Stimulated activated CD4-positive, alpha-beta T cell treated with anti-CD3 and anti-CD28 coated beads, Interleukin-4, amount 100 ng/mL, for 1 hour (primary cell): ENCODE measurements at regions not wholly inside any gene's neighbourhood (a gene's known extent, or its start where the extent isn't known, plus 50 kb on each side); places are given as distances from the start of the nearest gene placed in this dataset.
"Not testable (repeated sequence)": the region's sequence is repeated elsewhere in the genome, so short reads cannot be mapped to it uniquely, and the experiment has no call there.

Experiments used
- DNase-seq: peaks from one replicate; pipeline ENCODE4 v3.0.0-alpha.2; 2020

DNA sequence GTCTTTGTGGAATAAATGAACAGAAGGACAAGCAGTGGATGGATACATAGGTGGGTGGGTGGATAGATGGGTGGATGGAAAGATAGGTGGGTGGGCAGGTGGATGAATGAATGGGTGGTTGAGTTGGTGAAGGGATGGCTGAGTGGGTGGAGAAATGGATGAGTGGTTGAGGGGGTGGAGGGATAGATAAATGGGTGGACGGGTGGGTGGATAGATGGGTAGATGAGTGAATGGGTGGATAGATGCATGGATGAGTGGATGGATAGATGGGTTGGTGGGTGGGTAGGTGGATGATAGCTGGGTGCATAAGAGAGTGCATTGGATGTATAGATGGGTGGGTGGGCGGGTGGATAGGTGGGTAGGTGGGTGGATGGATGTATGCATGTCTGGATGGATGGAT is 63.5 kb downstream of the UNC93B1 start:
- DNase-seq, result not testable (repeated sequence)

DNA sequence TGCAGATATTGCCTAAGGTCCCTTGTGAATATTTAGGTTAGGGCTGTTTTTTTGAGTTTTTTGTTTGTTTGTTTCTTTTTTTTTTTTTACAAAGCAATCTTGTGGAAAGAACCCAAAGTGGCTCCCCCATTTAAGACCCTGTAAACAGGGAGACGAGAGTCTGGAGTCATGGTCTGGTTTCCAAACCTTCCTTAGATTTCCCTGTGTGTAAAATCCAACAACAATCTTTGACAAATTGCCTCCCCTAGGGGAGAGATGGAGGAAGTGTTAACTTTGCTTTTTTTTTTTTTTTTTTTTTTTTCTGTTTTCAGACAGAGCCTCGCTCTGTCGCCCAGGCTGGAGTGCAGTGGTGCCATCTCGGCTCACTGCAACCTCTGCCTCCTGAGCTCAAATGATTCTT is 64.9 kb downstream of the UNC93B1 start:
- DNase-seq, result not testable (repeated sequence)

DNA sequence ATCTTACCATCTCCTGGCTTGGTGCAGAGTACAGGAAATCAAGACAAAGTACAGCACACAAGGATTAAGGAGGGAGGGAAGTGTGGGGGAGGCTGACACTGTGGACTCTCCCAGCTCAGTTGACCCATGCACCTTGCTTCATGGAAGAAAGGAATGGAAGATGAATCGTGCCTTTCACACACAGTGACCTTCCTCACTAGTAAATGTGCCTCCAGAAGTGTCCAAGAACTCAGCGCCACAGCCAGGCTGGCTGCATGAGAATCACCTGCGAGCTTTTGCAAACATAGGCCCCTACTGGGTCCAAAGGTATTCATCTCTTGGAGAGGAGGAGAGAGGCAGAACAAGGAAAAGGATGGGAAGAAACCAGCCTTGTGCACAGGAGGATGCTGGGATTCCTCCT is 65.5 kb downstream of the UNC93B1 start:
- not testable (repeated sequence) for DNase-seq

DNA sequence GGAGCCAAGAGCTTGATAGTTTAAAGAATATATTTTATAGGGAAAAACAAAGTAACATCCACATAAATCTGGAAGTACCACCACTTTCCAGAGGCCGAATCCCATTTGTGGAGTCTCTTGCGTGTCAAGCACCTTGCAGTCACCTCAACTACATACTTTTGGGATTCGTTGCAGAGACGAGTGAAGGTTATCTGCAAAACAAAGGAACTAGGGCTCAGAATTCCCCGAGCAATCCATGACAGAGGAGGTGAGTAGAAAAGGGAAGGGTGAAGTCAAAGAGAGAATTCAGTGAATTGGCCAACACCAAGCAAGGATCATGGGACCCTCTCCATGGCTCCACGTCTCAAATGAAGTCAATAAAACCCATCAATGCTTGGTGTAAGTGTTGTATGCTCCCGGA is 80.3 kb downstream of the UNC93B1 start:
- not testable (repeated sequence) for DNase-seq

DNA sequence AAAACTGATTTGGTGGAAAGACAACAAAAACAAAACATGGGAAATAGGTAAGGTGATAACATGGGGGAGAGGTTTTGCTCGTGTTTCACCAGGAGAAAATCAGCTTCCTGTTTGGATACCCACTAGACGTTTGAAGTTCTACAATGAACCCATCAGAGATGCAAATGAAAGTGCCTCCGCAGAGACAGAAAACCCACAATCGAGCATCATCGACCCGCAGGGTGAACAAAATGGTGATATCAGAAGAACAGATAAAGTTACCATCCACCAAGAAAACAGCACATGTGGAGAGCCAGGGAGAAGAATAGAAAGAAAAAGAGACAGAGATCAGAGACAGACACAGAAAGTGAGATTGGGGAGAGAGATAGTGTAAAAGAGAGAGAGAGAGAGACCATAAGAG is 83.4 kb downstream of the UNC93B1 start:
- peak; percentile 20 for DNase-seq

DNA sequence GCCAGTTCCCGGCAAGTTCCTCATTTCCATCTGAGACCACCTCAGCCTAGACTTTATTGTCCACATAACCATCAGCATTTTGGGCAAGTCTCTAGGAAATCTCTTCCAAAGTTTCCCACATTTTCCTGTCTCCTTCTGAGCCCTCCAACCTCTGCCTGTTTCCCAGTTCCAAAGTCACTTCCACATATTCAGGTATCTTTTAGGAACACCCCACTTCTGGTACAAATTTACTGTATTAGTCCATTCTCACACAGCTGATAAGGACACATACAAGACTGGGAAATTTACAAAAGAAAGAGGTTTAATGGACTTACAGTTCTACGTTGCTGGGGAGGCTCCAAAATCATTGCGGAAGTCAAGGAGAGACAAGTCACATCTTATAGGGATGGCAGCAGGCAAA is 91.7 kb downstream of the UNC93B1 start:
- not testable (repeated sequence) for DNase-seq

DNA sequence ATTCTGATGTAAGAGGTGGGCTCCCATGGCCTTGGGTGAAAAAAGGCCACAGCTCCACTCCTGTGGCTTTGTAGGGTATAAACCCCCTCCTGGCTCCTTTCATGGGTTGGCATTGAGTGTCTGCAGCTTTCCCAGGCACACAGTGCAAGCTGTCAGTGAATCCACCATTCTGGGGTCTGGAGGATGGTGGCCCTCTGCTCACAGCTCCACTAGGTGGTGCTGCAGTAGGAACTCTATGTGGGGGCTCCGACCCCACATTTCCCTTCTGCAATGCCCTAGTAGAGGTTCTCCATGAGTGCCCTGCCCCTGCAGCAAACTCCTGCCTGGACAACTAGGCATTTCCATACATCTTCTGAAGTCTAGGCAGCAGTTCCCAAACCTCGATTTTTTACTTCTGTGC is 92.7 kb downstream of the UNC93B1 start:
- DNase-seq, result not testable (repeated sequence)

DNA sequence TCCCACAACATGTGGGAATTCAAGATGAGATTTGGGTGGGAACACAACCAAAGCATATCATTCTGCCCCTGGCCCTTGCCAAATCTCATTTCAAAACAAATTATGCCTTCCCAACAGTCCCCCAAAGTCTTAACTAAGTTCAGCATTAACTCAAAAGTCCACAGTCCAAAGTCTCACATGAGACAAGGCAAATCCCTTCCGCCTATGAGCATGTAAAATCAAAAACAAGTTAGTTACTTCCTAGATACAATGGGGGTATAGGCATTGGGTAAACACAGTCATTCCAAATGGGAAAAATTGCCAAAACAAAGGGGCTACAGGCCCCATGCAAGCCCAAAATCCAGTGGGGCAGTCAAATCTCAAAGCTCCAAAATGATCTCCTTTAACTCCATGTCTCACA is 93.1 kb downstream of the UNC93B1 start:
- DNase-seq, result not testable (repeated sequence)

DNA sequence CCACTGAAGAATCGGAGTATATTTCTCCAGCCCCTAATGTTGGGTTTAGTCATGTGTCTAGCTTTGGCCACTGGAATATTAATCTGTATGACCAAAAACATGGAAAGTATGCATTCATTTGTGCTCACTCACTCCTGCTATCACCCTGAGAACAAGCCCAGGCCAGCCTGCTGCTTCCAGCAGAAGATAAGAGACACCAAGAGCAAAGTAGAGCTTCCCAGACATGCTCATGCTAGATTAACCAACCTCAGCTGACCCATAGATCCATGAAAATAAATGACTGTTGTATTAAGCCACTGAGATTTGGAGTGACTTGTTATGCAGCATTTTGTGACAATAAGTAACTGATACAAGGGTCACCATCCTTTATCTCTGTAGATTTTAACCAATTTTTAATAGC is 96.9 kb downstream of the UNC93B1 start:
- DNase-seq, result not testable (repeated sequence)

DNA sequence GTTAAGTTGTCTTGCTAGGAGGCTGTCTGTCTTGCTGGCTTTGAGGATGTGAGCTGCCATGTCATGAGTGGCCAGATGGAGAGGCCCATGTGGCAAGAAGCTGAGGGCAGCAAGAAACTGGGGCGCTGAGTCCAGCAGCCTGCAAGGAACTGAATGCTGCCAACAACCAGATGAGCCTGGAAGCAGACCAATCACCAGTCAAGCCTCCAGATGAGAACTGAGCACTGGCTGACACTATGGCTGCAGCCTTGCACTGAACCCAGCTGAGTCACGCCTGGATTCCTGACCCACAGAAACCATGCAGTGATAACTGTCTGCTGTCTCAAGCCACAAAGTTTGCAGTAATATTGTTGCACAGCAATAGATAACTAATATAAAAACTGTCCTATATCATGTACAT is 104.4 kb downstream of the UNC93B1 start:
- not testable (repeated sequence) for DNase-seq

DNA sequence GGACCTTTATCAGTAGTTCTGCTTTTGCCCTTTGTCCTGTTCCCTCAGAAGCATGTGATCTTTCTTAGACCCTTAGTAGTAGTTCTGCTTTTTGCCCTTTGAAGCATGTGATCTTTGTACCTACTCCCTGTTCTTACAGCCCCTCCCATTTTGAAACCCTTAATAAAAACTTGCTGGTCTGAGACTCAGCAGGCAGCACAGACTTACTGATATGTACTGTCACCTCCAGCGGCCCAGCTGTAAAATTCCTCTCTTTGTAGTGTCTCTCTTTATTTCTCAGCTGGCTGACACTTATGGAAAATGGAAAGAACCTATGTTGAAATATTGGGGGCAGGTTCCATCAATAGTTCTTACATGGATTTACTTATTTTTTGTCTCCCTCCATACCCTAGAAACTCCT is 110.4 kb downstream of the UNC93B1 start:
- not testable (repeated sequence) for DNase-seq

DNA sequence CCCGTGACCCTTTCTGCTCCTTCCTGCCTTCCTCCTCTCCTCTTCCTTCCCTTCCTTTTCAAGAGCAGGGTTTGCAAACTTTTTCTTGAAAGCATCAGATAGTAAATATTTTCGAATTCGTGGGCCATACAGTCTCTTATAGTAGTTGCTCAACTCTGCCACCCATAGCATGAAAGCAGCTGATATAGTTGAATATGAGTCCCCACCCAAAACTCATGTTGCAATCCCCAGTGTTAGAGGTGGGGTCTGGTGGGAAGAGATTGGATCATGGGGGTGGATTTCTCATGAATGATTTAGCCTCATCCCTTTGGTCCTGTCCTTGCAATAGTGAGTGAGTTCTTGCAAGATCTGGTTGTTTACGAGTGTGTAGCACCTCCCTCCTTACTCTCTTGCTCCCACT is 114.3 kb downstream of the UNC93B1 start:
- DNase-seq, result not testable (repeated sequence)

DNA sequence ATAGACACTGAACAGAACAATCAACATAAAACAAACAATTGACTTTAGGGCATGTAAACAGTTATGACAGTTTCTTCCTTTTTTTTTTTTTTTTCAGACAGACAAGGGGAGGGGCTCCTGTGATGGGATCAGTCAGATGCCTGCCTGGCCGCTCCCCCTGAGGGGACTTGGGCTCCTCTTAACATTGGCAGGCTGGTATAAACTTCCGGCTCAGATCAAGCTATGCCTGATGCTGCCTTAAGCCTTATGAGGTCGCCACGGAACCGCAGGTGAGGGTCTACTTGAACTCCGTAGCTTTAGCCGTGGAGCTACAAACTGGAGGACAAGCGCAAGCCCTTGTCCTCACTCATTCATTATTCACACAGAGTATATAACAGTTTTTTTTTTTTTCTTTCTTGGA is 115.8 kb downstream of the UNC93B1 start:
- DNase-seq, result not testable (repeated sequence)

DNA sequence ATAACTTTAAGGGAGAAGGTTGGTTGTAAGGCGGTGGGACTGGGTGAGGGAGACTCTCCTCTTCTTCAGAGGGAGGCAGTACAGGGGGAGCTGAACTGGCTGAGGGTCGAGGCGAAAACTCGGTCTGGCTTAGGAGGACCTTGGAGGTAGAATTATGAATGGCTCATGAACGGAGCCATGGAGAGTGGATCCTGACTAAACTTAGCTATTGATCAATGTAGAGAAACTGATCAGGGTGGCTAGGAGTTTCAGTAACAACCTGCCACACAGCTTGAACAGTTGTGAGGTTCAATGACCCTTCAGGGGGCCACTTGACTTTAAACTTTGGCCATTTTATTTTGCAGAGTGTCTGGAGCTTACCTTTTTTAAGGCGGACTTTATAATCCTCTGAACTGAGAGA is 117.2 kb downstream of the UNC93B1 start:
- not testable (repeated sequence) for DNase-seq

DNA sequence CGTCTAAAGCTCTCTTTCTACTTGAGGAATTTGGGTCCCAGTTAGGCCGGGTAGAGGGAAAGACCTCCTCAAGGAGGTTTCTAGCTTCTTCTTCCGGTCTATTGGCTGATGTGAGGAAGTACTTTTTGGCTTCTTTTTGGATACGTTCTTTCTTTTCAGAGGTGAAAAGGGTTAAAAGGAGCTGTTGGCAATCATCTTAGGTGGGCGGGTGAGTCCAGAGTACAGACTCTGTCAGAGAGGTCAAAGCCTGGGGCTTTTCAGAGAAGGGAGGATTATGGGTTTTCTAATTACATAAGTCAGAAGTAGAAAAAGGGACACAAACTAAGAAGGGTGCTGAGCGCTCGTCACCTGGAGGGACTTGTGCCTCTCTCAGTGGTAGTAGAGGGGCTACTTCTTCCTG is 117.7 kb downstream of the UNC93B1 start:
- DNase-seq, result not testable (repeated sequence)

DNA sequence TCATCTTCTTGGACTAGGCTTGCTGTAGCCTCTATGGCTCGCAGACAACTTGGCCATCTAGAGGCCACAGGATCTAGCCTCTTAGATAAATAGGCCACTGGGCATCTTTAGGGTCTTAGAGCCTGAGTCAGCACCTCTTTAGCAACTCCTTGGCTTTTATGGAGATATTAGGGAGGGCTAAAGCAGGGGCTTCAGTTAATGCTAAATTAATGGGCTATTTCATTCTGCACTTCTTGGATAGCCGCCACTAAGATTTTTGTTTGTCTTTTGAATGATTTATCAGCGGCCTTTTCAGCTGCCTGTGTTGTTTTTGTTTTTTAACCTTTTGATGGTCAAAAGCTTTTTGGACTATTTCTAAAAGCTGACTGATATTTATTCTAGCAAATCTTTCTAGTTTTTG is 118.3 kb downstream of the UNC93B1 start:
- DNase-seq, result not testable (repeated sequence)

DNA sequence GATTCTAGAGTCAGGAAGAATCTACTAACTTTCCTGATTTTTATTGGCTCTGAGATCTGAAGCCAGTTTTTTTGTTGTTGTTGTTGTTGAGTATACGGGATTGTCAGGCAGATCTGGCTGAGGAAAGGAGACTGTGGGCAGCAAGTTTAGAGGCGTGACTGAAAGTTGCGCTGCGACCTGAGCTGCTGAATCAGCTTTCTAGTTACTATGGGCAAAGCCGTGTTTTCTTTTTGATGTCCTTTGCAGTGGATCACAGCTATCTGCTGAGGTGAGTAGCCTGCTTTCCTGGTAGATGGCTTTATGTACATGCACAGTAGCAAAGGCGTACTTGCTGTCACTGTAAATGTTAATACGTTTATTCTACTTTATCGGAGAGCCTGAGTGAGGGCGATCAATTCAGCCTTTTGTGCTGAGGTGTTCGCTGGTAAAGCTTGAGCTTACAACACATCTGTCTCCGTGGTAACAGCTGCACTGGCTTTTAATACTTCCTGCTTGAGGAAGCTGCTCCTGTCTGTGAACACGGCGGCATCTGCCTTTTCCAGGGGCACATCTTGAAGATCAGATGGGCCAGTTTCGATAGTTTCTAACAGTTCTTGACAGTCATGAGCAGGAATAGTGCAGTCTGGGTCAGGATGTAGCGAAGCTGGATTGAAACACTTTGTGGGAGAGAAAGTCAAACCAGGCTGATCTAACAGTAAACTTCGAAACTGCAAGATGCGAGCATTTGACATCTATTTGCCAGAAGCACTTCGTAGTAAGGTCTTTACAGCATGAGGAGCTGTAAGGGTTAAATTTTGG is 118.9 kb downstream of the UNC93B1 start:
- peak; percentile 34 for DNase-seq

DNA sequence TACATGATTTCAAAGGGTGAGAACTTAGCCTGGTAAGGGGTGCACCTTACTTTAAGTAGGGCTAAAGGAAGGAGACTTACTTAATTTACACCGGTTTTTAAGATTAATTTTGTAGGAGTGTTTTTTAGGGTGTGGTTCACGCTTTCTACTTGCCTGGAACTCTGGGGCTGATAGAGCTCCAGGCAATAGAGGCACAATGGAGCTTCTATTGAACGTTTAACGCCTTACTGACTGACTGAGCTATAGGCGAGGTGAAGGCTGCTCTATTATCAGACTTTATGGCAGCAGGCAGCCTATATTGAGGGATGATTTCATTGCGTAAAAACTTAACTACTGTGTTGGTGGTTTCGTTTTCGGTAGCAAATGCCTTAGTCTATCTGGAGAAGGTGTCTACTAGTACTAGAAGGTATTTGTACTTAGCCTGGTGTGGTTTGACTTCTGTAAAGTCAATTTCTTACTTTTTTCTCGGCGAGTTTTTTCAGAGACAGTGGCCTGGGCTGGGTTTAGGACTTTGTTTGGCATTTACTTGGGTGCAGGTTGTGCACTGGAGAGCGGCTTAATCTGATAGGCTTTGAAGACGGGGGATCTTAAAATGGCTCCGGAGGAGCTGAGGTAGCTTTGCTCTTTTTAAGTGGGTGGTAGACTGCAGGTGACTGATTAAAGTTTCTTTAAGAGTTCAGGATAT is 119.7 kb downstream of the UNC93B1 start:
- not testable (repeated sequence) for DNase-seq

DNA sequence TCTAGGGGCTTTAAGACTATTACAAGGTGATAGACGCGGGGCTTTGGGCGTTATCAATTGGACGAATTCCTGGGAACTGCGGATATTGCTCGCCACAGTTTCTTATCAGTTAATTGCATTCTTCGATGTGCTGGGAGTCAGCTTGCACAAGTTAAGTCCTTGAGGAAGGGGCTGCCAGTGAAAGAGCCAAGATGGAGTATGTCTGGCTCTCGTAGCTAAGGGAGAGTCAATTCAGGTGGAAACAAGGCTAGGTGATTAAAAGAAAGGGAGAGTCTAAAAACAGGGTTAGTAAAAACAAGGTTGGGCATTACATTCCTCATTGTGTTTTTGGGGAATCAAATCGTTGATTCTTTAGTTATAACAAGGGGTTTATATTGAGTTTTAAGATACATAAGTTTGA is 121.6 kb downstream of the UNC93B1 start:
- DNase-seq, result not testable (repeated sequence)

DNA sequence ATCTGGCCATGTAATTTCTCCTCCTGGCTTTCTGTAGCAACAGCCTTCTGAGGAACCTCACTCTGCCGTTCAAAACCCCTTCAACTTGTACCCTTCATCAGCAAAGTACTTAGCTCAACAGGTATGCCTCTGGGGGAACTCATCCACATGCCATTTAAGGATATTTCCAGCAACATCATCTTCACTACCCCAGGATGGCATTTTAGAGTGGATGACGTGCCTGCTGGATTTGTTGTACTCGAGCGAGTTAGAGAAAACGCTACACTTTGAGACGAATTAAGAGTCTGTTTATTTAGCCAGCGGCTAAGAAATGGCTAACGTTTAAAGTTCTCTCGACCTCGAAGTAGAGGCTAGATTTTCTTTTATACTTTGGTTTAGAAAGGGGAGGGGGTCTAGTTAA is 122.1 kb downstream of the UNC93B1 start:
- DNase-seq, result not testable (repeated sequence)

DNA sequence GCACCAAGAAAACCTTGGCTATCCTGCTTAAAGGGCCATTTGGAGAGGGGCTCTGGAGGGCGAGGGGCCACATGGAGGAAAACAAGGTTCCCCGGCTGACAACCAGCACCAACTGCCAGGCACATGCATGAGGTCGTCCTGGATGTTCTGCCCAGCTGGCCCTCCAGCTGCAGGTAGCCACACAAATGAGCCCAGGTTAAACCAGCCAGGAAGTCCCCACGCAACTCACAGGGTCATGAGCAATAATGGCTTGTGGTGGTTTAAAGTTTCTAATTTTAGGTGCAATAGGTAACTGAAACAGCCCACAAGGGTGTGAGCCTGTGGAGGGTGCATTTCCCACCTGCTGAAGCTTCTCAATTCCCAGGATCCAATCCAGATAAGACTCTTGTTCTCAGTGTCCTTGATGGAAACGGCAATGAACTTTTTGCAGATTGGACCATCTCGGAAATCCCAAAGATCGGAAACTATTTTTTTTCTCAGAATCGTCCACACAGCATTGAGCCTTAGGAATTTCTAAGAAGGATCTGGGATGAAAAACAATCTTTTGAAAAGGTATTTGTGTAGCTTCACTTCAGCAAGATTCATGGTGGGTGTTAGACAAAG is 123.2 kb downstream of the UNC93B1 start:
- not testable (repeated sequence) for DNase-seq

DNA sequence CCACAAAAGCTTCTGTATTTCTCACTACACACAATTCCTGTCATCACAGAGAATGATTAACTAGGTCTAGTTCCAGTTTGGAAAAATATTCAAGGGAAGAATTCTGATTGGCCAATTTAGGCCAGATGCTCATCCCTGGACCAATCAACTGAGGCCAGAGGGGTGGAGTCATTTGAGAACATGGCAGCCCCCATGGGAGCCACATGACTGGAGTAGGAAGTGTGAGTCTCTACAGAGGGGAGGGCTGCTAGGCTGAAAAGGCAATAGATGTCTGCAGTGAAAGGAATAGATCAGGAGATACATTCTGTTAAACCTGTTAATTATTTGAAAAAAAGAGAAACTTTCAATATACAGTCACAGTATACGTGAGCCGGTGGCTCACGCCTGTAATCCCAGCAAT is 125.2 kb downstream of the UNC93B1 start:
- DNase-seq, result not testable (repeated sequence)

DNA sequence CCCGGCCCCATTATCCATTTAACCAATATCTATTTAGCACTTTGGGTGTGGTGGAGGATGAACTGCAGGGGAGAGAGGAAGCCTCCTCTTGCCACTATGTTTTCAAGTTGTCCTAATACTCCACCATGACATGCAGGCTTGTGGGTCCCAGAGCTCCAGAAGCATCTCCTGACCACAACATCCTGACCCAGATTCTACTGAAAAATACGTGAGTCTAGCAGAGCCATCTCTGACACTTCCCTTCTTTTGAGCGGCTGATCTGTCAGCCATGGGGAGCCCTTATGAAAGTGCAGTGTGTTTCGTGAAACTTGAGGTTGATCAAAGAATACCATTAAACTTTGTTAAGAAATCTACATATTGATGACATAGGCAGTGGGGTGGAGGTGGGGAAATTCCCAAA is 126.6 kb downstream of the UNC93B1 start:
- DNase-seq, result not testable (repeated sequence)

DNA sequence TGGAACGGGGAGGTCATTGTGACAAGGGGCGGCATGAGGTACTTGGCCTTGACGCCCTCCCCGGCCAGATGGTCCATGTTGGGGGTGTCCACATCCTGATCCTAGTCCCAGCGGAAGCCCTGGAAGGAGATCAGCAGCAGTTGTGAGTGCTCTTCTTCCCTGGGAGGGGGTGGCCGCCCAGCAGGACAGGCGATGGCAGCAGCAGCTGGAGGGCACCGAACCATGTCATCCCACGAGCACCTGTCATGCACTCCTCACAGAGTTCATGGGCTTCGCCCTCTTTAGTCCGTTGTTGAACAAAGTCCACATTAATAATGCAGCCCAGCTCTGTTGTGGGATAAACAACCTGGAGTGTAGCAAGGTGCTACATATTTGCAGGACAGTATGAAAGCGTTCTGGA is 130.7 kb downstream of the UNC93B1 start:
- DNase-seq, result not testable (repeated sequence)
